DMS79 treated with DMSO at 0.1 percent for 48 hours (cell line): ENCODE measurements at regions not wholly inside any gene's neighbourhood (a gene's known extent, or its start where the extent isn't known, plus 50 kb on each side); places are given as distances from the start of the nearest gene placed in this dataset.
"Not testable (repeated sequence)": the region's sequence is repeated elsewhere in the genome, so short reads cannot be mapped to it uniquely, and the experiment has no call there.

ENCODE experiments used
- DNase-seq: peaks from one replicate; lab custom pipeline; 2025; lab: John Stamatoyannopoulos, UW

- DNase-seq = peak; percentile 64
Measured at GRCh38 chr18:59848002-59848401, 51.8 kb upstream of the PMAIP1 start.

DNA sequence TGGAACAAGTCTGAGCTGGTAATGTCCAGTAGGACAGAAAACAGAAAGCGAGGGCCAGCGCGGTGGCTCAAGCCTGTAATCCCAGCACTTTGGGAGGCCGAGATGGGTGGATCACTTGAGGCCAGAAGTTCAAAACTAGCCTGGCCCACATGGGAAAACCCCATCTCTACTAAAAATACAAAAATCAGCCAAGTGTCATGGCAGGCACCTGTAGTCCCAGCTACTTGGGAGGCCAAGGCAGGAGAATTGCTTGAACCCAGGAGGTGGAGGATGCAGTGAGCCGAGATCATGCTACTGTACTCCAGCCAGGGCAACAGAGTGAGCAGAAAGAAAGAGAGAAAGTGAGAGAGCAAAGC is 52.3 kb upstream of the PMAIP1 start:
- DNase-seq = not testable (repeated sequence)

DNA sequence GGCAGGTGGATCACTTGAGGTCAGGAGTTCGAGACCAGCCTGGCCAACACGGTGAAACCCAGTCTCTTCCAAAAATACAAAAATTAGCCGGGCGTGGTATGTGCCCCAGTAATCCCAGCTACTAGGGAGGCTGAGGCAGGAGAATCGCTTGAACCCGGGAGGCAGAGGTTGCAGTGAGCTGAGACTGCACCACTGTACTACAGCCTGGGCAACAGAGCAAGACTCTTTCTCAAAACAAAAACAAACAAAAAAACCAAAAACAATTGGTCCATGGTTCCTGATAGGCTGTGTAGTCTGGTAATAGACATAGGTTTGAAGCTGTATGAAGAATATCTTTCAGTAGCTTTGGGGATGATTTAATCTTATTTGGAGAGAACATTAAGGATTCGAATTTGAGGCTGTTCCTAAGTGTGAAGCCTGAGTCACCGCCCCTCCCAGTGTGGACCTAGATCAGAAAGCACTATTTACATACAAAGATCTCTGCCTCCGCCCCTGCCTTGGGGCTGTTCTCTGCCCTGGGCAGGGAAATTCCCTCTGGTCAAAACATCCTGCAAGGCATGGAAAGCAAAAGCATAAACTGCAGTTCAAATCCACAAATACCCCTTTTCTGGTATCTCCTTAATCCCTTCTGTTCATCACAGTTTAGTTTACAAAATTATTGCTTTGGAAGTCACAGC is 52.8 kb upstream of the PMAIP1 start:
- DNase-seq = no peak

- no peak for DNase-seq
Measured at GRCh38 chr18:59842947-59843346, 56.8 kb upstream of the PMAIP1 start.

- no peak for DNase-seq
Measured at GRCh38 chr18:59839931-59840685, 59.7 kb upstream of the PMAIP1 start.

DNA sequence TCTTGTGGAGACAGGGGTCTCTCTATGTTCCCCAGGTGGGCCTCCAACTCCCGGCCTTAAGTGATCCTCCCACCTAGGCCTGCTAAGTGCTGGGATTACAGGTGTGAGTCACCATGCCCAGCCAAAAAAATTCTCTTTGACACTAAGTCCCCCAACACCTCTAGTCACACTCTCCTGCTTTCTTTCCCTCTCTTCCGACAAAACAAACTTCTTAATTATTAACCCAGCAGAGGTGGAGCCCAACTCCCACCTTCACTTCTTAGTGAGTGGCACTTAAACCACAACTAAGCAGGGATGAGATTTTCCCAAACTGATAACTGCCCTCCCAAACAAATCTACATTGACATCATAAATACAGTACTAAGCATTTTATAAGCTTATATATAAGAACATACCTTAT is 60.5 kb upstream of the PMAIP1 start:
- no peak for DNase-seq

GRCh38 chr18:59837586-59837985 is 62.2 kb upstream of the PMAIP1 start:
- peak; percentile 68 for DNase-seq

GRCh38 chr18:59835605-59836379 is 64.0 kb upstream of the PMAIP1 start:
- DNase-seq = no peak

DNA sequence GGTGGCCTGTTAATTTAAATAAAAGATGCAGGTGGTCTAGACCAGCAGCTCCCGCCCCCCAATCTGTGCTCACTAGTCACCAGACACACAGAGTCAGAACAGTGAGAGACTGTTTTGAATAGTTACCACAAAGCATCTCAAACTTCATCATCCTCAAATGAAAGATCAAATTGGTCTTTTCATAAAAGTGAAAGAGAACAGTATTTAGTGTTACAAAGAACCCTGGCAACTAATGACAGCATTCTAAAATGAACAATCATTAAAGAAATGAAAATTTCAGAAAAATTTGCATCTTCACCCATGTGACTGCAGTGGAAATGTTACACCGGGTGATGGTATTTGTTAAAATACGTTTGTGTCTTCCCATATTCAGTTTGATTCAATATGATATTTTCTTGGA is 65.5 kb upstream of the PMAIP1 start:
- no peak for DNase-seq

GRCh38 chr18:59833785-59834184 is 66.0 kb upstream of the PMAIP1 start:
- DNase-seq = no peak

DNA sequence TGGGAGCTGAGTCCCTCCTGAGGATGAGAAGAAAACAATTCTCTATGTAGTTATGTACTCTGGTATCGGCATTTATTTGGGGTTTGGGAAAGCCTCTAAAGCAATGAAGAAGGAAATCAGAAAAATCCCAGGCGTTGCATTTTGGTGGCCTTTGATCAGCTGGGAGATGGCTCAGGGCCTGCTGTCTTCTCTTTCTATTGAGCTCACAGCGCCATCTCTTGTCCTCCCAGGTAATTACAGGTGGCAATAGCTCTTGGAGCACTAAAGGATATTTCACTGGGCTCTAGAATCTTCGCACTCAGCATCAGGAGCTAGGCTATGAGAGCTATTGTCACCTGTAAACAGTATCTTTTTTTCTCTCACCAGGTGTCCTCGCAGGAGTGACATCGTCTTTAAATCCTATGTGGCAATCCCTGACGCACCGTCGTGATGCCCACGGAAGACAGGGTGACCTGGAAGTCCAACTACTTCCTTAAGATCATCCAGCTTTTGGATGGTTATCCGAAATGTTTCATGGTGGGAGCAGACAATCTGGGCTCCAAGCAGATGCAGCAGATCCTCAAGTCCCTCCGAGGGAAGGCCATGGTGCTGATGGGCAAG is 76.1 kb upstream of the PMAIP1 start:
- peak; percentile 21 for DNase-seq

- no peak for DNase-seq
Measured at GRCh38 chr18:59822612-59823550, 76.9 kb upstream of the PMAIP1 start.

DNA sequence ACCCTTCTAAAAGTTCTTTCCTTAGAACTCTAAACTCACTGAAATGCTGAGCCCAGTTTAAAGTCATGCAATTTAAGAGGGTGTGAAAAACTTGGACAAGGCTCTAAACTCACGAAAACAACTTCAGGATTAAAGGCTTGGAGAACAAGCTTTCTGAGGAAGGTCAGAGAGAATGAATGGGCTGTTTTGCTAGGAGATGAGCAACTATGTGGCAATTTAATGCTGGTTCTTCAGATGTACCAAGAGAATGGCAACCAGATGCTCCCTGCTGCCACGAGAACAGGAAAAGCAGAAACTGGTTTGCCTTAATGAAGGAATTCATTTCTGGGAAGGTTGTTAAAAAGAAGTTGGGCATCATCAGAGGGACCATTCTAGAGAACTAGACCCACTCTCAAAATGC is 77.8 kb upstream of the PMAIP1 start:
- DNase-seq = no peak

- no peak for DNase-seq
Measured at GRCh38 chr18:59820663-59821062, 79.1 kb upstream of the PMAIP1 start.

GRCh38 chr18:59818769-59819168 is 81.0 kb upstream of the PMAIP1 start:
- DNase-seq = no peak

- no peak for DNase-seq
Measured at GRCh38 chr18:59814891-59815290, 84.9 kb upstream of the PMAIP1 start.

DNA sequence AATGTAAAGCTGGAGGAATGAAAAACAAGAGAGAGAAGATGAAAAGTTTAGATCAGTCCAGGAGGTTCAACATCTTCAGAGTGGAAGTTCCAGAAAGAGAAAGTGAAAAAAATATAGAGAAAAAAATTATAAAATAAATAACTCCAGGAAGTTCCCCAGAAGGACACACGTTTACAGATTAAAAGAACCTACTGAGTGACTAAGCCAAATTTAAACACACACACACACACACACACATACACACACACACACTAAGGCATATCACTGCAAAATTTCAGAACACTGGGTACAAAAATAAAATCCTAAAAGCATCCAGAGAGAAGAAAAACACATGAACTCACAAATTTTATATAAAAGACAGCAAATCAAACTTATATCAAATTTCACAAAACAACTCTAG is 85.9 kb upstream of the PMAIP1 start:
- DNase-seq = no peak

DNA sequence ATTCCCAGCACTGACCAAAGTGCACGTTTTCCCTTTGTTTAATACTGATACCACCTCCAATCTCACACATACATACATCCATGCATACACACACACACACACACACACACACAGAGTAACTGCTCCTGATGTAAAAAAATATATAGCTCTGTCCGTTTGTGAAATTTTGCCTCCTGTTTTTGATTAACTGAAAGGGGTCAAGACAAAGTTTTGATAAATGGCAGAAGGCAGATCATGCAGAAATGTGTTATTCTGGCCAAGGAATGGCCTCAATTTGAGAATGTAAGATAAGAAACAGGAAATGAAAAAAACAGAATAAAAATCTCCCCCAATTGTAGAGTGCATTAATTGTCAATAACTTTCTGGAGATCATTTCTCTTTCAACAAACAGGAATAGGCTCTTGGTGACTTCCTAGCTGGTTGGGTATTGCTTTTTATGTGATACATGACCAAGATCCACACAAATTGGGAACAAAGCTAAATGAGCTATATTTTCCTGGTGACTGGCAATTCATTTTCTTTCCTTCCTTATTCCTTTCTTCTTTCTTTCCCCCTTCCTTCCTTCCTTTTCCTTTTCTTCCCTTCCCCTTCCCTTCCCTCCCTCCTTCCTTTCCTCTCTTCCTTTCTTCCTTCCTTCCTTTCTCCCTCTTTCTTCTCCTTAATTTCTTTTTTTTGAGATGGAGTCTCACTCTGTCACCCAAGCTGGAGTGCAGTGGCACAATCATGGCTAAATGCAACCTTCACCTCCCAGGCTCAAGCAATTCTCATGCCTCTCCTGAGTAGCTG is 88.9 kb upstream of the PMAIP1 start:
- DNase-seq = no peak

DNA sequence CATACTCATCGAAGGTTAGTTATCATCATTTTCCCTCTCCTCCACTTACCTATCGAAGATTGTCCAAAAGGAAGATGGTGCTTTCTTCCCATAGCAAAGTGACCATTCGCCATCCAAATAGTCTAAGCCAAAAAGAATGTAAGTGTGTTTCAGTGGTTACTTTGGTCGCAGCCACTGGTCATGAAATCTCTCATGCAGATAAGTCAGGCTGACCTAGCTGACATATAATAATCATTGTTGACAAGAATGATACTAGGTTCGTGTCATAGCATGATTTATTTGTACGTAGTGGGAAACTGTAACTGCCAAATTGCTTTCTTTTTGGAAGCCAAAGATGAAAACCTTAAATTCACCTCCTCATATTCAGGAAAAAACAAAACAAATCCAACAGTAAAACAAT is 89.6 kb upstream of the PMAIP1 start:
- no peak for DNase-seq

- no peak for DNase-seq
Measured at GRCh38 chr18:59802031-59802430, 97.8 kb upstream of the PMAIP1 start.

DNA sequence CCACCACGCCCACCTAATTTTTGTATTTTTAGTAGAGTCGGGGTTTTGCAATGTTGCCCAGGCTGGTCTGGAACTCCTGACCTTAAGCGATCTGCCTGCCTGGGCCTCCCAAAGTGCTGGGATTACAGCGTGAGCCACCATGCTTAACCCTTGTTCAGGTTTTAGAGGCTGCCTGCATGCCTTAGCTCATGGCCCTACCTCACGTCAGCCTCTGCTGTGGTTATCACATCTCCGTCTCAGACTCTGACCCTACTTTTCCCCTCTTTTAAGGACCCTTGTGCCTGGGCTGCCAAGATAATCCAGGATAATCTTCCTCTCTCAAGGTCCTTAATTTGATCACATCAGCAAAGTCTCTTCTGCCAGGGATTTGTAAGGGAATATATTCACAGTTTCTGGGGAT is 98.2 kb upstream of the PMAIP1 start:
- no peak for DNase-seq
